Activated B cell treated with CpG ODN at 0.5 μM for 24 hours (primary cell): ENCODE measurements at regions not wholly inside any gene's neighbourhood (a gene's known extent, or its start where the extent isn't known, plus 50 kb on each side); places are given as distances from the start of the nearest gene placed in this dataset.

Experiments
- ATAC-seq: fragments of 200-7000 bp; cut with Tn5 transposase; one replicate; pipeline ENCODE4 v1.10.0; 2021; ENCODE audit warnings: low read depth, mild to moderate bottlenecking, moderate library complexity
- CTCF ChIA-PET: fragments of 350-600 bp; sonication (Branson Sonifier 250); formaldehyde crosslinking; loops from one replicate; lab custom pipeline; 2021; ENCODE audit warnings: antibody characterized with exemption; lab: Charles Lee
- POLR2A ChIA-PET: fragments of 350-600 bp; sonication (Branson Sonifier 250); formaldehyde crosslinking; loops from one replicate; lab custom pipeline; 2021; ENCODE audit warnings: antibody characterized with exemption; lab: Charles Lee
- DNase-seq: peaks from one replicate; pipeline ENCODE4 v3.0.0; 2022
- H3K27ac Mint-ChIP-seq: one replicate; pipeline ENCODE4 v1.8.0; 2020; ENCODE audit warnings: mixed read lengths
- H3K27me3 Mint-ChIP-seq: one replicate; pipeline ENCODE4 v1.8.0; 2021; ENCODE audit warnings: mixed read lengths
- H3K36me3 Mint-ChIP-seq: one replicate; pipeline ENCODE4 v1.8.0; 2021; ENCODE audit warnings: low read depth, mixed read lengths
- H3K4me1 Mint-ChIP-seq: one replicate; pipeline ENCODE4 v1.8.0; 2021; ENCODE audit warnings: mixed read lengths
- H3K4me3 Mint-ChIP-seq: one replicate; pipeline ENCODE4 v1.8.0; 2020; ENCODE audit warnings: mild to moderate bottlenecking, mixed read lengths
- H3K9me3 Mint-ChIP-seq: one replicate; pipeline ENCODE4 v1.8.0; 2020; ENCODE audit warnings: mixed read lengths
- intact Hi-C: fragments of 100-400 bp; cut with micrococcal nuclease; formaldehyde crosslinking; loops from one replicate; pipeline ENCODE4 v1.15.1; 2024
- TF ChIP-seq, protein P1 (sequence below): fragments of 200-600 bp; IDR thresholded peaks from one replicate; pipeline ENCODE4 v1.8.0; 2022; ENCODE audit warnings: antibody characterized with exemption, mild to moderate bottlenecking

DNA sequence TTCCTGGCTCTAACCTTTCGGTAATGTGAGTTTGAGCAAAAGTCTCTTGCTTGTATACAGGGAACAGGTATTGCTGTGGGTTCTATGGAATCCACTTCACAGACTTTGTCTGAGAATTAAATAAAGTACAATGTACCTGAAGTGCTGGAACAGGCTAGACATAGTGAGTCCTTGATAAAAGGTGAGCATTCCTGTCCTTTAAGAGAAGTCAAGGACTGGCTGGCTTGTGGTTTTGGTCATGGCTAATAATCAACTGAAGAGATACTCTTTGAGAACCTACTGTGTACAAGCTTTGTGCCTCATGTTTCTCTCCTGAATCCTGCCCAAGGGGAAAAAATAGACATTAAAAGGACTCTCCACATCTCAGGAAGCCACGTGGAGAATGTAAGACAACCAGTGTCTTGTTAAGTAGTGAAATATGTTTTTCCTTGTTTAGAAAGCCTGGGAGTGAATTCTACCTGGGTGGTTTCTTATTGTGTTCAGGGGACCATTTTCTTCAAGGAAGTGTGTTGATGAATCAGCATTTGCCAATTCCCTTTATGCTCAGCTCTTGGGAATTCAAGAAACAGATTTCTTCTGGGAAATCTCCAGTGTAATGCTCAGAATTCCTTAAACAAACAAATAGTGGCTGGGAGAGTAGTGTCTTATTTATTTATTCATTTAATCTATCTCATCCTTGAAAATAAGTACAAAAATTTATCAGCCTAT lies 55.2 kb upstream of the PLD5 start:
- ChIA-PET CTCF (no interaction called here), POLR2A (no interaction called here)
- H3K4me3 Mint-ChIP-seq: no peak overlapping the region
- DNase-seq (no peak), ATAC-seq (no peak)
- no peaks in the 10 kb centered on the region for H3K36me3 Mint-ChIP-seq
- no peak overlapping the region for H3K27ac Mint-ChIP-seq
- no peaks in the 10 kb centered on the region for H3K27me3 Mint-ChIP-seq
- peaks cover 3% of the 10 kb centered on the region for H3K9me3 Mint-ChIP-seq
- intact Hi-C loops: no loop called here
- no peaks in the 10 kb centered on the region for H3K4me1 Mint-ChIP-seq
- TF ChIP-seq, protein P1, sequence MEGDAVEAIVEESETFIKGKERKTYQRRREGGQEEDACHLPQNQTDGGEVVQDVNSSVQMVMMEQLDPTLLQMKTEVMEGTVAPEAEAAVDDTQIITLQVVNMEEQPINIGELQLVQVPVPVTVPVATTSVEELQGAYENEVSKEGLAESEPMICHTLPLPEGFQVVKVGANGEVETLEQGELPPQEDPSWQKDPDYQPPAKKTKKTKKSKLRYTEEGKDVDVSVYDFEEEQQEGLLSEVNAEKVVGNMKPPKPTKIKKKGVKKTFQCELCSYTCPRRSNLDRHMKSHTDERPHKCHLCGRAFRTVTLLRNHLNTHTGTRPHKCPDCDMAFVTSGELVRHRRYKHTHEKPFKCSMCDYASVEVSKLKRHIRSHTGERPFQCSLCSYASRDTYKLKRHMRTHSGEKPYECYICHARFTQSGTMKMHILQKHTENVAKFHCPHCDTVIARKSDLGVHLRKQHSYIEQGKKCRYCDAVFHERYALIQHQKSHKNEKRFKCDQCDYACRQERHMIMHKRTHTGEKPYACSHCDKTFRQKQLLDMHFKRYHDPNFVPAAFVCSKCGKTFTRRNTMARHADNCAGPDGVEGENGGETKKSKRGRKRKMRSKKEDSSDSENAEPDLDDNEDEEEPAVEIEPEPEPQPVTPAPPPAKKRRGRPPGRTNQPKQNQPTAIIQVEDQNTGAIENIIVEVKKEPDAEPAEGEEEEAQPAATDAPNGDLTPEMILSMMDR: no peak
